ENCODE measurements at regions not wholly inside any gene's neighbourhood (a gene's known extent, or its start where the extent isn't known, plus 50 kb on each side); places are given as distances from the start of the nearest gene placed in this dataset.

DNA sequence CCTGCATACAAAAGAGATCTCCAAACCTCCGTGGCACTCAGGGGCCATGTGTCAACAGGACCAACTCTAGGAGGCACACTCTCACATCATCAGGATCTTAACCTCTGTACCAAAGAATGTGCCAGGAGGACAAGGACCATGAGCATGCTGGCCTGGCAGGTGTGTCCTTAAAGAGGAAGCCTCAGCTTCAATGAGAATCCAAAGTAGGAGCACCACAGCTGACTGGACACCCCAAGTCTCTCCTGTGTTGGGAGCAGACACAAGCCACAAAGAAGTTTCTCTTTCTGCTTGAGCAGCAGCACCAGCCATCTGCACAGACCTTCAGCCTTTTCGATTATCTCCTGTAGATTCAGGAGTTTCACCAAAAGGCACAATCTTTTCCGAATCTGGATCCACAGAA lies 1734.5 kb downstream of the TP53TG3F start:
- no peak overlapping the region for H3K4me3 ChIP-seq (ENCODE audit: low read depth, low read length)
- no peaks in the 10 kb centered on the region; the same call in 1 of the 2 replicates for H3K9me3 ChIP-seq
- H3K4me1 ChIP-seq = no peaks in the 10 kb centered on the region
- DNase-seq = no peak
- TF ChIP-seq, protein P1, sequence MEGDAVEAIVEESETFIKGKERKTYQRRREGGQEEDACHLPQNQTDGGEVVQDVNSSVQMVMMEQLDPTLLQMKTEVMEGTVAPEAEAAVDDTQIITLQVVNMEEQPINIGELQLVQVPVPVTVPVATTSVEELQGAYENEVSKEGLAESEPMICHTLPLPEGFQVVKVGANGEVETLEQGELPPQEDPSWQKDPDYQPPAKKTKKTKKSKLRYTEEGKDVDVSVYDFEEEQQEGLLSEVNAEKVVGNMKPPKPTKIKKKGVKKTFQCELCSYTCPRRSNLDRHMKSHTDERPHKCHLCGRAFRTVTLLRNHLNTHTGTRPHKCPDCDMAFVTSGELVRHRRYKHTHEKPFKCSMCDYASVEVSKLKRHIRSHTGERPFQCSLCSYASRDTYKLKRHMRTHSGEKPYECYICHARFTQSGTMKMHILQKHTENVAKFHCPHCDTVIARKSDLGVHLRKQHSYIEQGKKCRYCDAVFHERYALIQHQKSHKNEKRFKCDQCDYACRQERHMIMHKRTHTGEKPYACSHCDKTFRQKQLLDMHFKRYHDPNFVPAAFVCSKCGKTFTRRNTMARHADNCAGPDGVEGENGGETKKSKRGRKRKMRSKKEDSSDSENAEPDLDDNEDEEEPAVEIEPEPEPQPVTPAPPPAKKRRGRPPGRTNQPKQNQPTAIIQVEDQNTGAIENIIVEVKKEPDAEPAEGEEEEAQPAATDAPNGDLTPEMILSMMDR (IDR thresholded peaks at IDR 0.05; ENCODE audit: low read depth, low read length) = no peak
- H3K27me3 ChIP-seq = no peaks in the 10 kb centered on the region
- no peaks in the 10 kb centered on the region for H3K36me3 ChIP-seq

DNA sequence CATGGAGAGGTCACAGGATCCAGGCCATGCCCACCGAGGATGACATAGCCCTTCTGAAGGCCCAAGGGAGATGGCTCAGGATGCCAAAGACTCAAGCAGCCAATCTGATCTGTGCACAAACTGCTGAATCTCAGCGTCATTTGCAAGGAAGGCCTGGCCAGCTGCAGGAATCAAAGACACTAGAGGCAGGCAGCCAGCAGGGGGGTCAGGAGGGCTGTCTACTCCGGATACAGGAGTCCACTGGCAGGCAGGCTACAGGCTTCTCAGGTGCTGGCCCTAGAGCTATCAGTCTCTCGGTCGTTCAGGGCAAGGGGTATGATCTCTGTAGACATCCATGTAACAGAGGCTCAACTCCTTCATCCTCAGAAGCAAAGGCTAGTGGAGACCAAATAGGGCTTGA lies 1735.3 kb downstream of the TP53TG3F start:
- Histone ChIP-seq H3K4me1 (no peaks in the 10 kb centered on the region), H3K9me3 (no peaks in the 10 kb centered on the region; the same call in 1 of the 2 replicates), H3K4me3 (ENCODE audit: low read depth, low read length) (no peak overlapping the region), H3K36me3 (no peaks in the 10 kb centered on the region), H3K27me3 (no peaks in the 10 kb centered on the region)
- TF ChIP-seq, protein P1 (IDR thresholded peaks at IDR 0.05; ENCODE audit: low read depth, low read length) = no peak
- DNase-seq = no peak

DNA sequence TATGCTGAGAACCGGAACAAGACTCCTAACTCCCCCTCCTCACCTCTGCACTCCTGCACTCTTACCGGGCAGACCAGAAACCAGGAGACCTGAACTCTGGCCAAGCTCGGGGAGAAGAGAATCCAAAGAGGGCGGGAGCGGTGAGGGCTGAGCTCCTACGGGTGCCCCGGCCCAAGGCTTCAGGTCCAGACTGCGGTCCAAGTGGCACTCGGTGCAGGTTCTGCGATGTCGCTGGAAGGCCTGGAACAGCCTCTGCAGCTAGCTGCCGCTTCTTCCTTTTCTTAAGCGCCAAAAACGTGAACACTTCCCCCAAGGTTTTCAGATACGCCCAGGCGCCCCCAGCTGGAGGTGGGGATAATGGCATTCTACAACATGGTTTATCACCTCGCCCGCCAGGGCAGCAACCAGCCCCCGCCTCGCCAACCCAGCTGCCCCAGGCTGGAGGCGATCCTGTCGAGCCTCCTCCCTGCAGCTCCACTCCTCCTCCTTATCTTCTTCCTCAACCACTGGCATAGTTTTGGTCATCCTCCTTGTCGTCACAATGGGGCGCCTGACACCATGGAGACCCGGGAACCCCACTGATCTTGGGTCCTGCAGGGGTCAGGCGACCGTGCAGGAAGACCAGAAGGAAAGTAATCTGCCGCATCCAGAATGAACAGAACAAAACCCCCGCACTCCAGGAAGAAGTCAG lies 1735.9 kb downstream of the TP53TG3F start:
- H3K4me3 ChIP-seq (ENCODE audit: low read depth, low read length) = no peak overlapping the region
- no peaks in the 10 kb centered on the region for H3K36me3 ChIP-seq
- H3K27me3 ChIP-seq = no peaks in the 10 kb centered on the region
- no peak for DNase-seq
- H3K4me1 ChIP-seq = no peaks in the 10 kb centered on the region
- TF ChIP-seq, protein P1 (IDR thresholded peaks at IDR 0.05; ENCODE audit: low read depth, low read length) = no peak
- no peaks in the 10 kb centered on the region; the same call in 1 of the 2 replicates for H3K9me3 ChIP-seq

DNA sequence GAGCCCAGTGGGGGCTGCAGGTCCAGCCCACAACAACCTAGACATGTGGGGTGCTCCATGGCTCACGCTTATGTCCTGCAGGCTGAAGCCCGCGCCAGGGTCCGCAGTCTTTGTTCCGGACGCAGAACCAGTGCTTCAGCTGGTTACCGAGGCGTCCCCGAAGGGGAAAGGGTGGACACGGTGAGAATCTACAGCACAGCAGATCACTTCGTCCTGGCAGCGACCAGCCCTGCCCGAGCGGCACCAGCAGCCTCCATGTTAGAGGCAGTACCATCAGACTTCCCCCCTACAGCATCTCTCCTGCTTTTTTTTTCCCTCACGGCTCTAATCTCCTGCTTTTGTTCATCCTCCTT lies 1736.4 kb downstream of the TP53TG3F start:
- Histone ChIP-seq H3K4me3 (ENCODE audit: low read depth, low read length) (no peak overlapping the region), H3K4me1 (no peaks in the 10 kb centered on the region), H3K27me3 (no peaks in the 10 kb centered on the region), H3K9me3 (no peaks in the 10 kb centered on the region; the same call in 1 of the 2 replicates), H3K36me3 (no peaks in the 10 kb centered on the region)
- TF ChIP-seq, protein P1 (IDR thresholded peaks at IDR 0.05; ENCODE audit: low read depth, low read length) = no peak
- DNase-seq = no peak

DNA sequence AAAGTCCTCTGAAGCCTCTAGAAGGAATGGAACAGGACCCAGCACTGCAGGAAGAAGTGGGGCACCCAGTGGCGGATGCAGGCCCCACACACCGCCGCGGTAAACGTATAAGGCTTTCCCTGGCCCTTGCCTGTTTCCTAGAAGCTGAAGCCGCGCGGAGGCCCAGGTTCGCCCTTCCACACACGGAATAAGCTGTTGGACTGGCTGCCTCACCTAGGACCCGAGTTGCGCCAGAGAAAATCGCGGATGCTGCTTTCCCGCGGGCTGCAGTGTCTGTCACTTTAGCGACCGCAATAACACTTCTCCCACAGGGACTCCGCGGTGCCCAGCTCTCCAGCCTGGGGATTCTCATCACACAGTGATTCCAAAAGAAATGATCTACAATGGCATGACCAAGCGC lies 1736.9 kb downstream of the TP53TG3F start:
- no peak for DNase-seq
- H3K4me1 ChIP-seq = no peaks in the 10 kb centered on the region
- H3K27me3 ChIP-seq = no peaks in the 10 kb centered on the region
- H3K4me3 ChIP-seq (ENCODE audit: low read depth, low read length) = no peak overlapping the region
- H3K36me3 ChIP-seq = no peaks in the 10 kb centered on the region
- TF ChIP-seq, protein P1 (IDR thresholded peaks at IDR 0.05; ENCODE audit: low read depth, low read length) = no peak
- no peaks in the 10 kb centered on the region; the same call in 1 of the 2 replicates for H3K9me3 ChIP-seq

DNA sequence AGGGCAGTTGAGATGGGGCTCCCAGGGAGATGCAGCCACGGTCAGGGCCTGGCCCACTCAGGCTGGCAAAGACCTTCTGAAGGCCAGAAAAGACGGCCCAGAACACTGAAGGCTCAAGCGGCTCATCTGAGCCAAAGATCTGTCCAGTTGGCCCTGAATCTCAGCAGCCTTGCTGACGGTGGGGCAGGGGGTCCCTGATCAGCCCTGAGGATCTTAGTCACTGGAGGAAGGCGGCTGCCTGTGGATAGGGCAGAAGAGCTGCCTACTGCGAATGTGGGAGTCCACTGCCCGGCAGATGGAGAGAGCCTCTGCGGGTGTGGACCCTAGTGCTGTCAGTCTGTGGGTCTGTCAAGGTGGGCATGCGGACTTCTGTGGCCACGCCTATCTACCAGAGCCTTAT lies 1738.2 kb downstream of the TP53TG3F start:
- no peaks in the 10 kb centered on the region; the same call in 1 of the 2 replicates for H3K9me3 ChIP-seq
- H3K4me3 ChIP-seq (ENCODE audit: low read depth, low read length) = no peak overlapping the region
- no peaks in the 10 kb centered on the region for H3K4me1 ChIP-seq
- no peaks in the 10 kb centered on the region for H3K36me3 ChIP-seq
- TF ChIP-seq, protein P1 (IDR thresholded peaks at IDR 0.05; ENCODE audit: low read depth, low read length) = no peak
- H3K27me3 ChIP-seq = no peaks in the 10 kb centered on the region
- no peak for DNase-seq
